ENCODE measurements at regions not wholly inside any gene's neighbourhood (a gene's known extent, or its start where the extent isn't known, plus 50 kb on each side); places are given as distances from the start of the nearest gene placed in this dataset.

DNA sequence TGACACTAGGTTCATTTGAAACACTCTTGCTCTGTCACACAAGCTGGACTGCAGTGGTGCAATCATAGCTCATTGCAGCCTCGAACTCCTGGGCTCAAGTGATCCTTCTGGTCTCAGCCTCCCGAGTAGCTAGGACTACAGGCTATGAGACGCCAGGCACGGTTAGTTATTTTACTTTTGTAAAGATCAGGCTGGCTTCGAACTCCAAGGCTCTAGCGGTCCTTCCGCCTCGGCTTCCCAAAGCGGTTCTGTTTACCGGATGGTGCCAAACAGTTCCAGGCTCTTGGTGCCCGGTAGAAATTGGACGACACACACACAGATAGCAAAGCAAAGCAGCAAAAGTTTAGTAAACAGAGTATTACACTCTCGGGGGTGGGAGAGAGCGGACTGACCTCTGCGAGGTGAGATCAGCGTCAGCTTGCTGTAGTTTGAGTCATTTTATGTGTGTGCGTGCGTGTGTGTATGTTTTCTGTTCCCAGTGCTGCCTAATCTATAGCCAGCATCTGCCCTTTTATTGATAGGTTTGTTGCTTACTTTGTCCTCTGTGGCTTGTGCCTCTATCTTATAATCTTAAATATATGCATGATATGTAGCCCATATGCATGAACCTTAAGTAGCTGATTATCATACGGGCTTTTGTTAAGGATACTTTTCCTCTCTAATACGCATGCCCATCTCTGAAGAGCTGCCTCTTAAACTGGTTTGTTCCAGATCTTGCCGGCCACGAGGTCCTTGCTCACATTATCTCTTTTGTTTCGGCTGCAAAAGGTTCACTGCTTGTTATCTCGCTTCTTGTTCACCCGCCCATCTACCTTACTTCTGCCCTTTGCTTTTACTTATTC, 75.2 kb downstream of the OR2B2 start (continued):
- TF ChIP-seq, protein P1, sequence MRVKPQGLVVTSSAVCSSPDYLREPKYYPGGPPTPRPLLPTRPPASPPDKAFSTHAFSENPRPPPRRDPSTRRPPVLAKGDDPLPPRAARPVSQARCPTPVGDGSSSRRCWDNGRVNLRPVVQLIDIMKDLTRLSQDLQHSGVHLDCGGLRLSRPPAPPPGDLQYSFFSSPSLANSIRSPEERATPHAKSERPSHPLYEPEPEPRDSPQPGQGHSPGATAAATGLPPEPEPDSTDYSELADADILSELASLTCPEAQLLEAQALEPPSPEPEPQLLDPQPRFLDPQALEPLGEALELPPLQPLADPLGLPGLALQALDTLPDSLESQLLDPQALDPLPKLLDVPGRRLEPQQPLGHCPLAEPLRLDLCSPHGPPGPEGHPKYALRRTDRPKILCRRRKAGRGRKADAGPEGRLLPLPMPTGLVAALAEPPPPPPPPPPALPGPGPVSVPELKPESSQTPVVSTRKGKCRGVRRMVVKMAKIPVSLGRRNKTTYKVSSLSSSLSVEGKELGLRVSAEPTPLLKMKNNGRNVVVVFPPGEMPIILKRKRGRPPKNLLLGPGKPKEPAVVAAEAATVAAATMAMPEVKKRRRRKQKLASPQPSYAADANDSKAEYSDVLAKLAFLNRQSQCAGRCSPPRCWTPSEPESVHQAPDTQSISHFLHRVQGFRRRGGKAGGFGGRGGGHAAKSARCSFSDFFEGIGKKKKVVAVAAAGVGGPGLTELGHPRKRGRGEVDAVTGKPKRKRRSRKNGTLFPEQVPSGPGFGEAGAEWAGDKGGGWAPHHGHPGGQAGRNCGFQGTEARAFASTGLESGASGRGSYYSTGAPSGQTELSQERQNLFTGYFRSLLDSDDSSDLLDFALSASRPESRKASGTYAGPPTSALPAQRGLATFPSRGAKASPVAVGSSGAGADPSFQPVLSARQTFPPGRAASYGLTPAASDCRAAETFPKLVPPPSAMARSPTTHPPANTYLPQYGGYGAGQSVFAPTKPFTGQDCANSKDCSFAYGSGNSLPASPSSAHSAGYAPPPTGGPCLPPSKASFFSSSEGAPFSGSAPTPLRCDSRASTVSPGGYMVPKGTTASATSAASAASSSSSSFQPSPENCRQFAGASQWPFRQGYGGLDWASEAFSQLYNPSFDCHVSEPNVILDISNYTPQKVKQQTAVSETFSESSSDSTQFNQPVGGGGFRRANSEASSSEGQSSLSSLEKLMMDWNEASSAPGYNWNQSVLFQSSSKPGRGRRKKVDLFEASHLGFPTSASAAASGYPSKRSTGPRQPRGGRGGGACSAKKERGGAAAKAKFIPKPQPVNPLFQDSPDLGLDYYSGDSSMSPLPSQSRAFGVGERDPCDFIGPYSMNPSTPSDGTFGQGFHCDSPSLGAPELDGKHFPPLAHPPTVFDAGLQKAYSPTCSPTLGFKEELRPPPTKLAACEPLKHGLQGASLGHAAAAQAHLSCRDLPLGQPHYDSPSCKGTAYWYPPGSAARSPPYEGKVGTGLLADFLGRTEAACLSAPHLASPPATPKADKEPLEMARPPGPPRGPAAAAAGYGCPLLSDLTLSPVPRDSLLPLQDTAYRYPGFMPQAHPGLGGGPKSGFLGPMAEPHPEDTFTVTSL (CRISPR knock-in tag; IDR thresholded peaks at IDR 0.05; ENCODE audit: borderline replicate concordance) = no peak
- TF ChIP-seq NFYC (CRISPR knock-in tag; IDR thresholded peaks at IDR 0.05) (peak; percentile 28; the same call in 1 of the 2 replicates), SUZ12 (IDR thresholded peaks at IDR 0.05; ENCODE audit: low read depth, low read length) (no peak), PTBP1 (IDR thresholded peaks at IDR 0.05; ENCODE audit: low read depth, low read length, poor library complexity, severe bottlenecking) (no peak), GFI1 (CRISPR knock-in tag; IDR thresholded peaks at IDR 0.05; ENCODE audit: borderline replicate concordance) (0 out of 2 replicates have a peak, but pooled peaks have one; percentile 5), ETV5 (CRISPR knock-in tag; IDR thresholded peaks at IDR 0.05; ENCODE audit: borderline replicate concordance) (0 out of 2 replicates have a peak, but pooled peaks have one; percentile 5), ARID2 (CRISPR knock-in tag; IDR thresholded peaks at IDR 0.05; ENCODE audit: borderline replicate concordance) (peak; percentile 95; the same call in 1 of the 2 replicates), SNAI1 (CRISPR knock-in tag; IDR thresholded peaks at IDR 0.05; ENCODE audit: borderline replicate concordance) (no peak), MTERF4 (CRISPR knock-in tag; IDR thresholded peaks at IDR 0.05) (peak; percentile 86; the same call in 1 of the 2 replicates), ZMYM3 (CRISPR knock-in tag; IDR thresholded peaks at IDR 0.05) (no peak; the same call in 1 of the 2 replicates), MED1 (CRISPR knock-in tag; IDR thresholded peaks at IDR 0.05) (peak; percentile 62), ZSCAN21 (CRISPR knock-in tag; IDR thresholded peaks at IDR 0.05; ENCODE audit: borderline replicate concordance) (no peak), ZNF598 (CRISPR knock-in tag; IDR thresholded peaks at IDR 0.05; ENCODE audit: borderline replicate concordance) (peak; percentile 82; the same call in 1 of the 2 replicates), SATB2 (CRISPR knock-in tag; IDR thresholded peaks at IDR 0.05) (peak; percentile 53; the same call in 1 of the 2 replicates), ZBTB37 (CRISPR knock-in tag; IDR thresholded peaks at IDR 0.05) (0 out of 2 replicates have a peak, but pooled peaks have one; percentile 5), ZNF441 (CRISPR knock-in tag; IDR thresholded peaks at IDR 0.05; ENCODE audit: borderline replicate concordance) (no peak)
- TF ChIP-seq, protein P2, sequence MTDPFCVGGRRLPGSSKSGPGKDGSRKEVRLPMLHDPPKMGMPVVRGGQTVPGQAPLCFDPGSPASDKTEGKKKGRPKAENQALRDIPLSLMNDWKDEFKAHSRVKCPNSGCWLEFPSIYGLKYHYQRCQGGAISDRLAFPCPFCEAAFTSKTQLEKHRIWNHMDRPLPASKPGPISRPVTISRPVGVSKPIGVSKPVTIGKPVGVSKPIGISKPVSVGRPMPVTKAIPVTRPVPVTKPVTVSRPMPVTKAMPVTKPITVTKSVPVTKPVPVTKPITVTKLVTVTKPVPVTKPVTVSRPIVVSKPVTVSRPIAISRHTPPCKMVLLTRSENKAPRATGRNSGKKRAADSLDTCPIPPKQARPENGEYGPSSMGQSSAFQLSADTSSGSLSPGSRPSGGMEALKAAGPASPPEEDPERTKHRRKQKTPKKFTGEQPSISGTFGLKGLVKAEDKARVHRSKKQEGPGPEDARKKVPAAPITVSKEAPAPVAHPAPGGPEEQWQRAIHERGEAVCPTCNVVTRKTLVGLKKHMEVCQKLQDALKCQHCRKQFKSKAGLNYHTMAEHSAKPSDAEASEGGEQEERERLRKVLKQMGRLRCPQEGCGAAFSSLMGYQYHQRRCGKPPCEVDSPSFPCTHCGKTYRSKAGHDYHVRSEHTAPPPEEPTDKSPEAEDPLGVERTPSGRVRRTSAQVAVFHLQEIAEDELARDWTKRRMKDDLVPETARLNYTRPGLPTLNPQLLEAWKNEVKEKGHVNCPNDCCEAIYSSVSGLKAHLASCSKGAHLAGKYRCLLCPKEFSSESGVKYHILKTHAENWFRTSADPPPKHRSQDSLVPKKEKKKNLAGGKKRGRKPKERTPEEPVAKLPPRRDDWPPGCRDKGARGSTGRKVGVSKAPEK (CRISPR knock-in tag; IDR thresholded peaks at IDR 0.05; ENCODE audit: borderline replicate concordance) = no peak

All from HepG2 (cell line).